ENCODE measurements at regions not wholly inside any gene's neighbourhood (a gene's known extent, or its start where the extent isn't known, plus 50 kb on each side); places are given as distances from the start of the nearest gene placed in this dataset.

GRCh38 chr18:41311571-41312547, 643.2 kb upstream of the PIK3C3 start:
- TF ChIP-seq POLR2A (IDR thresholded peaks at IDR 0.05; ENCODE audit: low read depth, low read length) (no peak), CTCF (IDR thresholded peaks at IDR 0.05; ENCODE audit: extremely low read depth in 1 of 2, insufficient read depth in 1 of 2, low read depth in 1 of 2, low read length in 2 of 2) (no peak), MAX (IDR thresholded peaks at IDR 0.05; ENCODE audit: insufficient read depth, insufficient read length) (no peak), JUN (IDR thresholded peaks at IDR 0.05; ENCODE audit: borderline replicate concordance, insufficient read depth, insufficient read length, low read depth) (no peak), GATA2 (IDR thresholded peaks at IDR 0.05; ENCODE audit: insufficient read depth, insufficient read length, low read depth, low read length) (no peak), EZH2 (IDR thresholded peaks at IDR 0.05; ENCODE audit: borderline replicate concordance, low read depth, low read length, severe bottlenecking) (no peak), POLR2AphosphoS5 (IDR thresholded peaks at IDR 0.05; ENCODE audit: insufficient read depth, low read depth, low read length) (no peak), FOS (IDR thresholded peaks at IDR 0.05; ENCODE audit: borderline replicate concordance, insufficient read depth, low read length) (no peak), MYC (IDR thresholded peaks at IDR 0.05; ENCODE audit: low read depth, low read length) (no peak)
- intact Hi-C loops (cut with micrococcal nuclease) (no loop called here), dilution Hi-C loops (cut with MboI; ENCODE audit: extremely low pct_ligation_motif_present, low sequenced_read_pairs) (no loop called here)
- no peak for DNase-seq (ENCODE audit: low read depth, low spot score)
- no peak overlapping the region for H3K27ac ChIP-seq (ENCODE audit: insufficient read depth, low read depth, low read length)
- no peaks in the 10 kb centered on the region for H4K20me1 ChIP-seq (replicated peaks; ENCODE audit: control insufficient read depth, extremely low read depth, insufficient read depth, low read length)
- ChIA-PET POLR2A (no interaction called here), CTCF (no interaction called here)
- H3K4me1 ChIP-seq (ENCODE audit: control insufficient read depth, extremely low read depth, insufficient read depth, low read length): no peaks in the 10 kb centered on the region
- H3K27me3 ChIP-seq (ENCODE audit: control insufficient read depth in 2 of 2, insufficient read depth in 2 of 2, low read length in 2 of 2): no peaks in the 10 kb centered on the region
- no TSS peak for BruUV-seq (replicated peaks)
- no peak overlapping the region for H2AFZ ChIP-seq (ENCODE audit: low read depth, low read length)
- H3K36me3 ChIP-seq (ENCODE audit: control insufficient read depth in 2 of 2, extremely low read depth in 1 of 2, insufficient read depth in 2 of 2, low read length in 2 of 2): no peaks in the 10 kb centered on the region
- FAIRE-seq: no peak
- no peaks in the 10 kb centered on the region for H3K9me3 ChIP-seq (replicated peaks; ENCODE audit: control insufficient read depth, insufficient read depth, low read length)
- no peak overlapping the region for H3K4me2 ChIP-seq (ENCODE audit: insufficient read depth, low read length)
- H3K9ac ChIP-seq (replicated peaks; ENCODE audit: extremely low read depth, insufficient read depth, low read length): no peak overlapping the region
- no peak overlapping the region for H3K4me3 ChIP-seq (replicated peaks in 1 of 3; ENCODE audit: insufficient read depth in 1 of 3, low read depth in 1 of 3, low read length in 3 of 3)
- H3K9me1 ChIP-seq (replicated peaks; ENCODE audit: control insufficient read depth, extremely low read depth, insufficient read depth, low read length): no peaks in the 10 kb centered on the region
- H3K79me2 ChIP-seq (ENCODE audit: control insufficient read depth, insufficient read depth, low read length): no peaks in the 10 kb centered on the region

Measured in endothelial cell of umbilical vein (primary cell).